ENCODE measurements at regions not wholly inside any gene's neighbourhood (a gene's known extent, or its start where the extent isn't known, plus 50 kb on each side); places are given as distances from the start of the nearest gene placed in this dataset.

GRCh38 chr2:2550856-2551255 is 219.8 kb upstream of the MYT1L start:
- no peak for DNase-seq

- no peak for DNase-seq
Observed at GRCh38 chr2:2547911-2548310, 216.8 kb upstream of the MYT1L start.

GRCh38 chr2:2547451-2547850 is 216.4 kb upstream of the MYT1L start:
- no peak for DNase-seq

- DNase-seq, result no peak
Observed at GRCh38 chr2:2546046-2546445, 215.0 kb upstream of the MYT1L start.

GRCh38 chr2:2542966-2543611 is 212.0 kb upstream of the MYT1L start:
- DNase-seq, result no peak

GRCh38 chr2:2542316-2542715 is 211.2 kb upstream of the MYT1L start:
- no peak for DNase-seq

GRCh38 chr2:2540406-2540805 is 209.3 kb upstream of the MYT1L start:
- DNase-seq, result no peak

- DNase-seq, result no peak
Observed at GRCh38 chr2:2536416-2537056, 205.5 kb upstream of the MYT1L start.

- DNase-seq, result no peak
Observed at GRCh38 chr2:2530334-2530733, 199.3 kb upstream of the MYT1L start.

GRCh38 chr2:2528846-2529245 is 197.8 kb upstream of the MYT1L start:
- DNase-seq, result no peak

GRCh38 chr2:2527148-2527547 is 196.1 kb upstream of the MYT1L start:
- DNase-seq, result no peak

- DNase-seq, result no peak
Observed at GRCh38 chr2:2524348-2524941, 193.4 kb upstream of the MYT1L start.

- no peak for DNase-seq
Observed at GRCh38 chr2:2523461-2524347, 192.6 kb upstream of the MYT1L start.

- DNase-seq, result no peak
Observed at GRCh38 chr2:2520401-2520811, 189.3 kb upstream of the MYT1L start.

- no peak for DNase-seq
Observed at GRCh38 chr2:2519381-2519780, 188.3 kb upstream of the MYT1L start.

GRCh38 chr2:2517399-2517798 is 186.3 kb upstream of the MYT1L start:
- DNase-seq, result no peak

- no peak for DNase-seq
Observed at GRCh38 chr2:2516386-2516785, 185.3 kb upstream of the MYT1L start.

GRCh38 chr2:2512931-2513330 is 181.9 kb upstream of the MYT1L start:
- no peak for DNase-seq

- DNase-seq, result no peak
Observed at GRCh38 chr2:2507417-2507997, 176.4 kb upstream of the MYT1L start.

GRCh38 chr2:2506536-2506935 is 175.5 kb upstream of the MYT1L start:
- DNase-seq, result no peak

- DNase-seq, result no peak
Observed at GRCh38 chr2:2505604-2506003, 174.5 kb upstream of the MYT1L start.

- no peak for DNase-seq
Observed at GRCh38 chr2:2503864-2504418, 172.9 kb upstream of the MYT1L start.

- no peak for DNase-seq
Observed at GRCh38 chr2:2502201-2502549, 171.1 kb upstream of the MYT1L start.
